AG04450 (cell line): ENCODE measurements at regions not wholly inside any gene's neighbourhood (a gene's known extent, or its start where the extent isn't known, plus 50 kb on each side); places are given as distances from the start of the nearest gene placed in this dataset.
"Not testable (repeated sequence)": the region's sequence is repeated elsewhere in the genome, so short reads cannot be mapped to it uniquely, and the experiment has no call there.

Experiments
- CTCF ChIA-PET: fragments of 300-600, 350-600 bp; formaldehyde crosslinking; extraction: SDS; loops from one replicate; lab custom pipeline; 2022; ENCODE audit warnings: antibody characterized with exemption, inconsistent platforms; lab: Charles Lee
- POLR2A ChIA-PET: fragments of 350-600 bp; formaldehyde crosslinking; extraction: SDS; loops from one replicate; lab custom pipeline; 2021; ENCODE audit warnings: antibody characterized with exemption, inconsistent platforms; lab: Yijun Ruan, JAX
- DNase-seq: peaks from one replicate; pipeline ENCODE4 v3.0.0-alpha.2; 2011; ENCODE audit warnings: low read depth, low spot score
- H3K27ac ChIP-seq: one replicate; pipeline ENCODE4 v1.5.1; 2012; ENCODE audit warnings: low read depth, low read length, control low read depth
- H3K27me3 ChIP-seq: one replicate; pipeline ENCODE4 v1.6.0; 2012; ENCODE audit warnings: low read length; ENCODE audit not compliant: control insufficient read depth, insufficient read depth
- H3K4me3 ChIP-seq: 2 replicates; pipeline ENCODE4 v1.5.1; 2011; ENCODE audit warnings: mild to moderate bottlenecking, low read depth, low read length, control low read depth
- H3K9me3 ChIP-seq: 2 replicates; pipeline ENCODE4 v1.5.1; 2012; ENCODE audit warnings: low read length; ENCODE audit not compliant: control insufficient read depth, insufficient read depth
- TF ChIP-seq, protein P1 (sequence below): IDR thresholded peaks from 2 replicates; pipeline ENCODE4 v1.5.1; 2011; ENCODE audit warnings: low read depth, low read length, control low read depth, inconsistent platforms

DNA sequence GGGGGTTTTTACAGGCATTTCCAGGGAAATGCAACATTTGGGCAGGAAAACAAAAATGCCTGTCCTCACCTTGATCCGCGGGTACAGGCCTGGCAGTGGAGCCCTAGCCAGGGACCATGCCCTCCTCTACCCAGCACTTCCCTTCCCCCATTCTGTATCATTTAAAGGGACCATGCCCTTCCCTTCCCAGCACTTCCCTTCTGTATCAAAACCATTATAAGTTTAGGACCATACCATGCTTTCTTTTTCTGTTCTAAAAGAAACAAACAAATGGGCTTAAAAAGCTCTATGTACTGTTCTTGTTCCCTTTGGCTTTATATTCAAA is 166.9 kb upstream of the ZNF608 start:
- no peak for DNase-seq
- H3K27me3 ChIP-seq: no peaks in the 10 kb centered on the region
- H3K4me3 ChIP-seq: no peak overlapping the region
- CTCF ChIA-PET: no interaction called here
- H3K27ac ChIP-seq: no peak overlapping the region
- TF ChIP-seq, protein P1, sequence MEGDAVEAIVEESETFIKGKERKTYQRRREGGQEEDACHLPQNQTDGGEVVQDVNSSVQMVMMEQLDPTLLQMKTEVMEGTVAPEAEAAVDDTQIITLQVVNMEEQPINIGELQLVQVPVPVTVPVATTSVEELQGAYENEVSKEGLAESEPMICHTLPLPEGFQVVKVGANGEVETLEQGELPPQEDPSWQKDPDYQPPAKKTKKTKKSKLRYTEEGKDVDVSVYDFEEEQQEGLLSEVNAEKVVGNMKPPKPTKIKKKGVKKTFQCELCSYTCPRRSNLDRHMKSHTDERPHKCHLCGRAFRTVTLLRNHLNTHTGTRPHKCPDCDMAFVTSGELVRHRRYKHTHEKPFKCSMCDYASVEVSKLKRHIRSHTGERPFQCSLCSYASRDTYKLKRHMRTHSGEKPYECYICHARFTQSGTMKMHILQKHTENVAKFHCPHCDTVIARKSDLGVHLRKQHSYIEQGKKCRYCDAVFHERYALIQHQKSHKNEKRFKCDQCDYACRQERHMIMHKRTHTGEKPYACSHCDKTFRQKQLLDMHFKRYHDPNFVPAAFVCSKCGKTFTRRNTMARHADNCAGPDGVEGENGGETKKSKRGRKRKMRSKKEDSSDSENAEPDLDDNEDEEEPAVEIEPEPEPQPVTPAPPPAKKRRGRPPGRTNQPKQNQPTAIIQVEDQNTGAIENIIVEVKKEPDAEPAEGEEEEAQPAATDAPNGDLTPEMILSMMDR: no peak
- H3K9me3 ChIP-seq: no peaks in the 10 kb centered on the region
- POLR2A ChIA-PET: no interaction called here

DNA sequence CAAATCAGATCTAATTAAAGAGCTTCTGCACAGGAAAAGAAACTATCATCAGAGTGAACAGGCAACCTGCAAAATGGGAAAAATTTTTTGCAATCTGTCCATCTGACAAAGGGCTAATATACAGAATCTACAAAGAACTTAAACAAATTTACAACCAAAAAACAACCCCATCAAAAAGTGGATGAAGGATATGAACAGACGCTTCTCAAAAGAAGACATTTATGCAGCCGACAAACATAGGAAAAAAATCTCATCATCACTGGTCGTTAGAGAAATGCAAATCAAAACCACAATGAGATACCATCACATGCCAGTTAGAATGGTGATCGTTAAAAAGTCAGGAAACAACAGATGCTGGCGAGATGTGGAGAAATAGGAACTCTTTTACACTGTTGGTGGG is 169.9 kb upstream of the ZNF608 start:
- H3K4me3 ChIP-seq, H3K9me3 ChIP-seq, H3K27ac ChIP-seq, DNase-seq, CTCF ChIA-PET, H3K27me3 ChIP-seq, POLR2A ChIA-PET: not testable (repeated sequence)

DNA sequence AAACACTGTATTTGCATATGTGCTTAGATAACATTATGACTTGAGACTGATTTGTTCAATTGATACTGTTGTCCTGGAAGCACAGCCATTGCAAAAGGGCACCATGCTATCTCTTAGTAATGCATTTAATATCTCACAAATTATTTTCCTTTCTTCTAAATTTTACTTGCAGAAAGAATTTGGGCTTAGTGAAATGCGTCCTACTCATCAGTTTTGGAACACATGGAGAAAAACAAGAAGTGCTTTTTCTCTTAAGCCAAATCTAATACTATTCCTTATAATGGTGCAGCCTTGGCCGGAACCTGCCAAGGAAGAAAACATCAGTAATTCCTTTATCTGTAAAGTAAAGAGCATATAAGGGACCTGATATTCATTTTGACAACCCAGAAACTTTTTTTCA is 172.2 kb upstream of the ZNF608 start:
- ChIA-PET POLR2A (no interaction called here), CTCF (no interaction called here)
- H3K9me3 ChIP-seq: no peaks in the 10 kb centered on the region
- no peak overlapping the region for H3K27ac ChIP-seq
- H3K4me3 ChIP-seq: no peak overlapping the region
- no peaks in the 10 kb centered on the region for H3K27me3 ChIP-seq
- TF ChIP-seq, protein P1: no peak
- no peak for DNase-seq

DNA sequence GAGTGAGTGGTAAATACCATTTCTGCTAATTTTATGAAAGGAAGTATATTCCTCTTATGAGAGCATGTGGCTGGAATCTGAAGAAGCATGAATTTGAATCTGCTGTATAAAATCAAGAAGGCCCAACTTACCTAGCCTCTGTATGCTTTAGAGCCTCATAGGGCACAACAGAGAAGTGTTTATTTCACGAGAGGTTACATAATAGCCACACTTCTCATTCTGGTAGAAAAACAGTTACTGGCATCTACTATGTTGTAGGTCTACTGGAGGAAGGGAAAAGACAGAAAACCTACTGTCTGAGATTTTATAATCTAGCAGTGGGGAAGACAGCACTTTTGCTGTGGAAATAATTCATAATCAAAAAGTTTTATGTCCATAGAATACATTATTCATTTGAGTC is 172.6 kb upstream of the ZNF608 start:
- CTCF ChIA-PET: no interaction called here

DNA sequence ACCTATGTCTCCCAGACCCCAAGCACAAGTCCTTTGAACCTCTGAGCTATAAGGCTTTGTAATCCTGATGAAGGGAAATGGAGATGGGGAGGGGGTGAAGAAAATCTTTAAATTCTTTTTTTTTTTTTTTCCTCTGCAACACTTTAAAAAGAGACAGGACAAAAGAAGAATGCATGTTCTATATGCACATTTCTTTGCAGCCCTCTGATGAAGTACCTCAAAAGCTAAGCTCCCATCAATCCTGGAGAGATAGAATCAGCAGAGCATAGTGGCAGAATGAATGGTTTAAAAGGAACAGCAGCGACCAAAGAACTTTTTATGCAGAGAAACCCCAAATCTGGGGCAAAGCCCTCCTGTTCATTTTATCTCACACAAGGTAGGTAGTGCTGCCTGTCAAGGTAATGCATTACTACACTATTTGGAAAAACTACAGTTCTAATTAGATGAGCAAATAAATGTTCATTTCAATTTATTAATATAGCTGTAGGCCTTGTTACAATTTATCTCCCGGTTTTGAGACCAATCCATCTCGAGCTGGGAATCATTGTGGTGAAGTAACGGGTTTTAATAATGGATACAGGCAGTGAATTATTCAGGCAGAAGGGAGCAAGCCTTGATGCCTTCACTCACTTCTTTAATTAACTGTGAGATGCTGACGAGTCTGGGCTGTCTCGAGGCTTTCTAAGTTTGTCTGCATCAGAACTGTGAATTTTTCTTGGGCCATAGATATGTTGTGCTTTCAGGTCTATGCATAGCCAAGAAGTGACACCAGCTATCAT is 173.5 kb upstream of the ZNF608 start:
- POLR2A ChIA-PET: no interaction called here
- Histone ChIP-seq H3K27me3 (no peaks in the 10 kb centered on the region), H3K27ac (no peak overlapping the region), H3K4me3 (no peak overlapping the region), H3K9me3 (no peaks in the 10 kb centered on the region)
- DNase-seq: no peak
- TF ChIP-seq, protein P1: no peak
- CTCF ChIA-PET: no interaction called here

More for the DNA sequence above, 172.6 kb upstream of the ZNF608 start:
- no peaks in the 10 kb centered on the region for H3K27me3 ChIP-seq
- POLR2A ChIA-PET: no interaction called here
- H3K4me3 ChIP-seq: no peak overlapping the region
- no peaks in the 10 kb centered on the region for H3K9me3 ChIP-seq
- no peak for DNase-seq
- TF ChIP-seq, protein P1: no peak
- H3K27ac ChIP-seq: no peak overlapping the region
